GM12864 (cell line): ENCODE measurements at regions not wholly inside any gene's neighbourhood (a gene's known extent, or its start where the extent isn't known, plus 50 kb on each side); places are given as distances from the start of the nearest gene placed in this dataset.

Experiments
- DNase-seq: peaks from one replicate; pipeline ENCODE4 v3.0.0-alpha.2; 2011; ENCODE audit warnings: low read depth
- H3K4me3 ChIP-seq: 2 replicates; pipeline ENCODE4 v1.5.1; 2011; ENCODE audit warnings: mild to moderate bottlenecking, low read depth, low read length, control low read depth
- TF ChIP-seq, protein P1 (sequence below): IDR thresholded peaks from 2 replicates; pipeline ENCODE4 v1.5.1; 2011; ENCODE audit warnings: low read depth, mild to moderate bottlenecking, moderate library complexity, low read length, control low read depth, inconsistent platforms; ENCODE audit errors: missing control alignments

DNA sequence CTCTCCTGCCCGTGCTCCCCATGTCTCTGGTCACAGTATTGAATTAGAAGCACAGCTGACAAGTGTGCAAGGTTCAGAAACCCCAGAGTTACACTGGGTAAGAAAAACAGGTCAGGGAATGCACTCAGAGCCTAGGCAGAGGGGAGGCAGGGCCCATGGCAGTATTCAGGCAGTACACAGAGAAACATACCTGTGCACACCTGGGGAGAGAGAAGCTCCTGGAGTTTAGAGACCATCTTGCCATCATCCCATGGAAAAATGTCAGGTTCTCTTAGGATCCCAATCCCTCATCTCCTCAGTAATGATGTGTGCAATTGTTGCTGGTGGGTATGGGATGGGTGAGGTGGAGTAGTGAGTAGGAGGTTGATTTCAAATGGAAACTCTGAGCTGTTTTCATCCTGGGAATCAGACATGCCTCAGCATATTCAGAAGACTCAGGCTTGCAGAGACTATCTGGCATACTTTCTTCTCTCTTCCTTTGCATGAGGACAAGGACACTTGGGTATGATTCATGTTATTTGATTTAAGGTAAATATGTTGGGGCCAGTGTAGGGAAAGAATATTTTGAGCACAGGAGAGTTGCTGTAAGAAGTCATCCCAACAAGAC is 228.5 kb downstream of the ESM1 start:
- TF ChIP-seq, protein P1, sequence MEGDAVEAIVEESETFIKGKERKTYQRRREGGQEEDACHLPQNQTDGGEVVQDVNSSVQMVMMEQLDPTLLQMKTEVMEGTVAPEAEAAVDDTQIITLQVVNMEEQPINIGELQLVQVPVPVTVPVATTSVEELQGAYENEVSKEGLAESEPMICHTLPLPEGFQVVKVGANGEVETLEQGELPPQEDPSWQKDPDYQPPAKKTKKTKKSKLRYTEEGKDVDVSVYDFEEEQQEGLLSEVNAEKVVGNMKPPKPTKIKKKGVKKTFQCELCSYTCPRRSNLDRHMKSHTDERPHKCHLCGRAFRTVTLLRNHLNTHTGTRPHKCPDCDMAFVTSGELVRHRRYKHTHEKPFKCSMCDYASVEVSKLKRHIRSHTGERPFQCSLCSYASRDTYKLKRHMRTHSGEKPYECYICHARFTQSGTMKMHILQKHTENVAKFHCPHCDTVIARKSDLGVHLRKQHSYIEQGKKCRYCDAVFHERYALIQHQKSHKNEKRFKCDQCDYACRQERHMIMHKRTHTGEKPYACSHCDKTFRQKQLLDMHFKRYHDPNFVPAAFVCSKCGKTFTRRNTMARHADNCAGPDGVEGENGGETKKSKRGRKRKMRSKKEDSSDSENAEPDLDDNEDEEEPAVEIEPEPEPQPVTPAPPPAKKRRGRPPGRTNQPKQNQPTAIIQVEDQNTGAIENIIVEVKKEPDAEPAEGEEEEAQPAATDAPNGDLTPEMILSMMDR = no peak
- DNase-seq = no peak
- H3K4me3 ChIP-seq = no peak overlapping the region

GRCh38 chr5:54756301-54756700 is 229.1 kb downstream of the ESM1 start:
- TF ChIP-seq, protein P1 = no peak
- H3K4me3 ChIP-seq = no peak overlapping the region
- DNase-seq = no peak

- no peak for DNase-seq
Measured at GRCh38 chr5:54754878-54755277, 230.5 kb downstream of the ESM1 start.

GRCh38 chr5:54754420-54754819 is 231.0 kb downstream of the ESM1 start:
- TF ChIP-seq, protein P1 = no peak
- DNase-seq = no peak
- no peak overlapping the region for H3K4me3 ChIP-seq

More at GRCh38 chr5:54754878-54755277, 230.5 kb downstream of the ESM1 start:
- TF ChIP-seq, protein P1 = no peak
- H3K4me3 ChIP-seq = no peak overlapping the region

- no peak for DNase-seq
- TF ChIP-seq, protein P1 = no peak
- H3K4me3 ChIP-seq = no peak overlapping the region
Measured at GRCh38 chr5:54753753-54754152, 231.6 kb downstream of the ESM1 start.

DNA sequence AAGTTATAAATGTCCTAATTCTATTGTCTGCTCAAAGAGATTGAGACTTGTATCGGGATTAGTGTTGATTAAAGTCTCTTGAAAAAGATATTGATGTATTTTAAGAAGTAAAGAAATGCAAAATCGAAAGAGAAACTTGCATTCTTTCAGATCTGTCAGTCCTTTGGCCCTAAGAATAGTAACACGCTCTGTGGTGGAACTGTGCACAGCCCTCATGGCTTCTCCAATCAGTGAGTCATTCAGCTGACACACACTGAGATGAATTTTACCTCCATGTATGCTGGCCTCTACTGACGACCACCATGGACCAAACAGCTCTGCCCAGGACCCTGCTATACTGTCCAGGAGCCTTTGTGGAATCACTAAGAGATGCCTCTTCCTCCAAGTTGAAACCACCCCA is 232.4 kb downstream of the ESM1 start:
- DNase-seq = peak; percentile 53
- TF ChIP-seq, protein P1 = no peak
- no peak overlapping the region for H3K4me3 ChIP-seq

DNA sequence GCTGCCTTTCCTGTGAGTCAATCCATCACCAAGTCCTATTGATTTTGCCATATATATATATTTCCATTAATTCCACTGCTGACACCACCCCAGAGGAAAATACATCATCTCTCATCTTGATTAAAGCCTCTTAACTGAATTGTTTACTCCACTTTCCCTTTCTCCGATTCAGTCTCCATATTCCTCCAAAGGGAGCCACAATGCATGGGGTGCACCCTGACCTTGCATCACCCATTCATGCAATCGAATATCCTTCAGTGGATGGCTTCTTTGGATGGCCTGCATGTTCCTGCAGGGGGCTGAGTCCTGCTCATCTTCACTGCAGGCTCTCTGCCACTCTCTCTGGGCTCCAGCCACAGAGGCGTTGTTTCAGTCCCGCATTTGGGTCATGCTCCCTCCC is 231.0 kb downstream of the SNX18 start:
- DNase-seq = no peak
- TF ChIP-seq, protein P1 = no peak
- H3K4me3 ChIP-seq = no peak overlapping the region
